Activated B cell treated with CpG ODN at 0.5 μM for 24 hours (primary cell): ENCODE measurements at regions not wholly inside any gene's neighbourhood (a gene's known extent, or its start where the extent isn't known, plus 50 kb on each side); places are given as distances from the start of the nearest gene placed in this dataset.

ENCODE experiments used
- ATAC-seq: fragments of 200-7000 bp; cut with Tn5 transposase; one replicate; pipeline ENCODE4 v1.10.0; 2021; ENCODE audit warnings: low read depth, mild to moderate bottlenecking, moderate library complexity
- CTCF ChIA-PET: fragments of 350-600 bp; sonication (Branson Sonifier 250); formaldehyde crosslinking; loops from one replicate; lab custom pipeline; 2021; ENCODE audit warnings: antibody characterized with exemption; lab: Charles Lee
- POLR2A ChIA-PET: fragments of 350-600 bp; sonication (Branson Sonifier 250); formaldehyde crosslinking; loops from one replicate; lab custom pipeline; 2021; ENCODE audit warnings: antibody characterized with exemption; lab: Charles Lee
- DNase-seq: peaks from one replicate; pipeline ENCODE4 v3.0.0; 2022
- H3K27ac Mint-ChIP-seq: one replicate; pipeline ENCODE4 v1.8.0; 2020; ENCODE audit warnings: mixed read lengths
- H3K27me3 Mint-ChIP-seq: one replicate; pipeline ENCODE4 v1.8.0; 2021; ENCODE audit warnings: mixed read lengths
- H3K36me3 Mint-ChIP-seq: one replicate; pipeline ENCODE4 v1.8.0; 2021; ENCODE audit warnings: low read depth, mixed read lengths
- H3K4me1 Mint-ChIP-seq: one replicate; pipeline ENCODE4 v1.8.0; 2021; ENCODE audit warnings: mixed read lengths
- H3K4me3 Mint-ChIP-seq: one replicate; pipeline ENCODE4 v1.8.0; 2020; ENCODE audit warnings: mild to moderate bottlenecking, mixed read lengths
- H3K9me3 Mint-ChIP-seq: one replicate; pipeline ENCODE4 v1.8.0; 2020; ENCODE audit warnings: mixed read lengths
- intact Hi-C: fragments of 100-400 bp; cut with micrococcal nuclease; formaldehyde crosslinking; loops from one replicate; pipeline ENCODE4 v1.15.1; 2024
- TF ChIP-seq, protein P1 (sequence below): fragments of 200-600 bp; IDR thresholded peaks from one replicate; pipeline ENCODE4 v1.8.0; 2022; ENCODE audit warnings: antibody characterized with exemption, mild to moderate bottlenecking

DNA sequence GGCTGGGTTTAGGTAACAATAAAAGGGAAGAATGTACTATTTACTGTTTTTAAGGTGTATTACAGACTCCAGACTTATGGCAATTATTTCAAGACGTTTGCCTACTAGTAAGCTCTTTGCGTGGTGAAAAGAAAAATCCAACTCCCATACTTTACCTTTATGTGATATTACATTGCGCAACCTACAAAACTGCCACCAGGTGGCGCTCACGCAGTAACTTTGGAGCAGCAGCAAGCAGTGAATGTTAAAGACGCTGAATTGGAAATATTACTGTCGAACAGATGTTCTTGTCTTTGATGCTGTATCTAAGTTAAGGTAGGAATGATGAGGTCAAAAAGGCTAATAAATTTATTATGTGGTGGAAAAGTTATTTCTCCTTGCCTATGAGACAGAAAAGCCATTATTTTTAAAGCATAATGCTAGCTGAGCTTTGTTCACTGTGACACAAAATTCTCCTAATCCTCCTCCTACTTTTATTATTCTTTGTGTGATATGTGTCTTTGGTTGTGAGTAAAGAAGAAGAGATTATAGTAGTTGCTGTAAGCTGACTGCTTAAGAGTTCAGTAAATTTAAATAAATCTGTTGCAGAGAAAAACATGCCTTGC lies 1099.8 kb upstream of the TENM3 start:
- CTCF ChIA-PET: interaction anchor here (1.2 to 2.2 kb wide), 4 partner anchors 10 to 1786 kb away, joined by 4 to 8 read pairs (median 6); no protein-coding TSS in a partner anchor
- Mint-ChIP-seq H3K4me1 (no peaks in the 10 kb centered on the region), H3K9me3 (no peaks in the 10 kb centered on the region), H3K4me3 (no peak overlapping the region), H3K27ac (no peak overlapping the region), H3K36me3 (no peaks in the 10 kb centered on the region), H3K27me3 (no peaks in the 10 kb centered on the region)
- DNase-seq (peak; percentile 38), ATAC-seq (peak; percentile 50)
- intact Hi-C loops: loop anchor here (1.0 kb wide), 2 partner anchors 385 to 1782 kb away; no protein-coding TSS in a partner anchor
- POLR2A ChIA-PET: no interaction called here
- TF ChIP-seq, protein P1, sequence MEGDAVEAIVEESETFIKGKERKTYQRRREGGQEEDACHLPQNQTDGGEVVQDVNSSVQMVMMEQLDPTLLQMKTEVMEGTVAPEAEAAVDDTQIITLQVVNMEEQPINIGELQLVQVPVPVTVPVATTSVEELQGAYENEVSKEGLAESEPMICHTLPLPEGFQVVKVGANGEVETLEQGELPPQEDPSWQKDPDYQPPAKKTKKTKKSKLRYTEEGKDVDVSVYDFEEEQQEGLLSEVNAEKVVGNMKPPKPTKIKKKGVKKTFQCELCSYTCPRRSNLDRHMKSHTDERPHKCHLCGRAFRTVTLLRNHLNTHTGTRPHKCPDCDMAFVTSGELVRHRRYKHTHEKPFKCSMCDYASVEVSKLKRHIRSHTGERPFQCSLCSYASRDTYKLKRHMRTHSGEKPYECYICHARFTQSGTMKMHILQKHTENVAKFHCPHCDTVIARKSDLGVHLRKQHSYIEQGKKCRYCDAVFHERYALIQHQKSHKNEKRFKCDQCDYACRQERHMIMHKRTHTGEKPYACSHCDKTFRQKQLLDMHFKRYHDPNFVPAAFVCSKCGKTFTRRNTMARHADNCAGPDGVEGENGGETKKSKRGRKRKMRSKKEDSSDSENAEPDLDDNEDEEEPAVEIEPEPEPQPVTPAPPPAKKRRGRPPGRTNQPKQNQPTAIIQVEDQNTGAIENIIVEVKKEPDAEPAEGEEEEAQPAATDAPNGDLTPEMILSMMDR: peak; percentile 29

DNA sequence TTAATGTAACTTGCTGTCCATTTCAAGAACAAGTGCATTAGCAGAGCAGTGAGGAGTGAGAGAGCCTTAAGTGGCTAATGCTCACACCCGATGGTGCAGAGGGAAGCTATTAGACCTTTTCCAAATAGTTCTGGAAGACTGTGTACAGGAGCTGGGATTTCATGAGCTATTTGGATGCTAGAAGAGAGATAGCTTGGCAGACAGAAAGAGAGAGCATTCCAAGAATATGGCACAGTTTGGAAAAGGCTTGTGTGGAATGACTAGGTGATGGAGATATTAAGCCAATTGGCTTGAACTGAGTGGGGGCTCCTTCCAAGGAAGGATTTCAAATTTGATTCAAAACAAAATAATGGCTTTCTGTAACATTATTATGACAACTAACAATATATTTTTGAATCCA lies 1097.2 kb upstream of the TENM3 start:
- no peaks in the 10 kb centered on the region for H3K36me3 Mint-ChIP-seq
- no peaks in the 10 kb centered on the region for H3K4me1 Mint-ChIP-seq
- H3K27me3 Mint-ChIP-seq: no peaks in the 10 kb centered on the region
- ChIA-PET POLR2A (no interaction called here), CTCF (no interaction called here)
- TF ChIP-seq, protein P1: no peak
- H3K9me3 Mint-ChIP-seq: no peaks in the 10 kb centered on the region
- intact Hi-C loops: no loop called here
- H3K4me3 Mint-ChIP-seq: no peak overlapping the region
- no peak overlapping the region for H3K27ac Mint-ChIP-seq
- DNase-seq (no peak), ATAC-seq (no peak)

GRCh38 chr4:181147416-181147951 lies 1095.7 kb upstream of the TENM3 start:
- TF ChIP-seq, protein P1: no peak
- Mint-ChIP-seq H3K27me3 (no peaks in the 10 kb centered on the region), H3K4me1 (no peaks in the 10 kb centered on the region), H3K36me3 (no peaks in the 10 kb centered on the region), H3K4me3 (no peak overlapping the region), H3K9me3 (no peaks in the 10 kb centered on the region), H3K27ac (no peak overlapping the region)
- POLR2A ChIA-PET: no interaction called here
- DNase-seq: no peak
- intact Hi-C loops: no loop called here
- no peak for ATAC-seq
- CTCF ChIA-PET: no interaction called here

DNA sequence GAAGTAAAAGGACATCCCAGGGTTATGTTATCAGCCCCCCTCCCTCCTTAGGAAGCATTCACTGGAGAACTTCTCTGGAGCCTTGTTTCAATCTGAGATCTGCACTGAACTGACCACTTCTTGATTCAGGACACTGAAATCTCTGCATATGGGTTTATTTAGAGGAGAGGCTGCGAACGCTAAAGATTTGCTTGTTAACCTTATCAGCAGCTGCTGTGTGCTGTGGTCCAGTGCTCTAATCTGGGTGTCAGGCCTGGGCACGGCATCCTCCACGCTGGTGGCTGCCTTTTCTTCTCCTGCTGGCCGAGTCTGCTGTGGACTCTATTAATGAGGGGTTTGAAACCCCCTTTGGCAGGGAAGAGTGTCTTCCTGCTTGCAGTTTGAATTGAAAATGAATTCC lies 1094.7 kb upstream of the TENM3 start:
- TF ChIP-seq, protein P1: no peak
- Mint-ChIP-seq H3K9me3 (no peaks in the 10 kb centered on the region), H3K4me3 (no peak overlapping the region), H3K4me1 (no peaks in the 10 kb centered on the region), H3K27me3 (no peaks in the 10 kb centered on the region), H3K36me3 (no peaks in the 10 kb centered on the region), H3K27ac (no peak overlapping the region)
- intact Hi-C loops: no loop called here
- DNase-seq (no peak), ATAC-seq (no peak)
- ChIA-PET CTCF (no interaction called here), POLR2A (no interaction called here)

GRCh38 chr4:181150191-181150590 lies 1093.0 kb upstream of the TENM3 start:
- Mint-ChIP-seq H3K27ac (no peak overlapping the region), H3K9me3 (no peaks in the 10 kb centered on the region), H3K36me3 (no peaks in the 10 kb centered on the region), H3K27me3 (no peaks in the 10 kb centered on the region), H3K4me1 (no peaks in the 10 kb centered on the region), H3K4me3 (no peak overlapping the region)
- intact Hi-C loops: no loop called here
- POLR2A ChIA-PET: no interaction called here
- DNase-seq: no peak
- TF ChIP-seq, protein P1: no peak
- CTCF ChIA-PET: no interaction called here
- no peak for ATAC-seq
